Loucy (cell line): ENCODE measurements at regions not wholly inside any gene's neighbourhood (a gene's known extent, or its start where the extent isn't known, plus 50 kb on each side); places are given as distances from the start of the nearest gene placed in this dataset.

Experiments
- CTCF ChIP-seq: fragments of 200-600 bp; sonication (generic); conservative IDR thresholded peaks from 2 replicates; pipeline ENCODE4 v1.5.1; 2014; ENCODE audit warnings: mild to moderate bottlenecking, antibody characterized with exemption, low read length
- EZH2phosphoT487 ChIP-seq: fragments of 200-600 bp; IDR thresholded peaks from 2 replicates; pipeline ENCODE4 v1.6.1; 2018; ENCODE audit warnings: antibody characterized with exemption, mild to moderate bottlenecking, moderate library complexity, borderline replicate concordance

- TF ChIP-seq CTCF (no peak), EZH2phosphoT487 (no peak)
Measured at GRCh38 chr1:199690496-199690895, 337.0 kb upstream of the NR5A2 start.
